ENCODE measurements at regions not wholly inside any gene's neighbourhood (a gene's known extent, or its start where the extent isn't known, plus 50 kb on each side); places are given as distances from the start of the nearest gene placed in this dataset.

DNA sequence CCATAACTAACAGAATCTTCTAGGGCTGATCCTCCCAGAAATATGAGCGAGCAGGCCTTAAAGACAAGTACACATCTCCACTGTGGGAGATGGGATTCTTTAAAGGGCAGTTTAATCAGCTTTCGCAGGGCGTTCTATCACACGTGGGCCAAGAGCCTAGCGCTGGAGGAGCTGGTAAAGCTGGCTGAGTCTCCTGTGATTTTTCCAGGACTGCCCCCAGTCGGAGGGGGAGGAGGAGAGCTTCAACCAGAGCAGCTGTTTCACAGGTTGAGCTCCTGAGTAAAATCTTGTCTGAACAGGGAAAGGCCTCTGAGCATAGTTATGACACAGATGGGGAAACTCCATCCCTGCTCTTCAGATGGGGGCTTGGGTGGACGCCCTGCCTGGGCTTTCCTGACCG is 87.0 kb downstream of the ZNF365 start:
- no peak for TF ChIP-seq EZH2 (IDR thresholded peaks at IDR 0.05; ENCODE audit: insufficient read depth, poor library complexity, severe bottlenecking)
- TF ChIP-seq EZH2phosphoT487 (IDR thresholded peaks at IDR 0.05; ENCODE audit: insufficient read depth, low read depth) = no peak

All from GM23248 (cell line).